ENCODE measurements at regions not wholly inside any gene's neighbourhood (a gene's known extent, or its start where the extent isn't known, plus 50 kb on each side); places are given as distances from the start of the nearest gene placed in this dataset.
"Not testable (repeated sequence)": the region's sequence is repeated elsewhere in the genome, so short reads cannot be mapped to it uniquely, and the experiment has no call there.

- DNase-seq: no peak
Measured at GRCh38 chr12:11446372-11446771, 51.0 kb upstream of the PRB2 start.

DNA sequence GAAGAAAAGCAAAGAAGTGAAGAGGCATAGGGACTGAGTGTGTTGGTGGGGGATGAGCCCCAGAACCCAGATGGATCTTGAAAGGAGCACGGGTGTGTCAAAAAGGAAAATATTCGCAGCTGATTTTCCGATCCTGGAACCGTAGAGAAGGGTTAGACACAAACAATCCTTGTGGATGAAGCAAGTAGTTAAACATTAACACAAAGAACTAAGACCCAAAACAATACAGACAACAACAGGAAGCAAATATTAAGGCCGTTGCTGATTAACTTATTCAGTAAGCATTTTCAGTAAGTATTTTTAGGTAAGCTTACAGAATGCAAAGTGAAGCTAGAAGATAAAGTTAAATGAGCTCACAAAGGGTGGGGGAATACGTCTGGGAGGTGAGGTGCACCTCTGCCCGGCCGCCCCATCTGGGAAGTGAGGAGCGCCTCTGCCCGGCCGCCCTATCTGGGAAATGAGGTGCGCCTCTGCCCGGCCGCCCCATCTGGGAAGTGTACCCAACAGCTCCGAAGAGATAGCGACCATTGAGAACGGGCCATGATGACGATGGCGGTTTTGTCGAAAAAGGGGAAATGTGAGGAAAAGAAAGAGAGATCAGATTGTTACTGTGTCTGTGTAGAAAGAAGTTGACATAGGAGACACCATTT lies 62.8 kb upstream of the PRB2 start:
- no peak for DNase-seq

DNA sequence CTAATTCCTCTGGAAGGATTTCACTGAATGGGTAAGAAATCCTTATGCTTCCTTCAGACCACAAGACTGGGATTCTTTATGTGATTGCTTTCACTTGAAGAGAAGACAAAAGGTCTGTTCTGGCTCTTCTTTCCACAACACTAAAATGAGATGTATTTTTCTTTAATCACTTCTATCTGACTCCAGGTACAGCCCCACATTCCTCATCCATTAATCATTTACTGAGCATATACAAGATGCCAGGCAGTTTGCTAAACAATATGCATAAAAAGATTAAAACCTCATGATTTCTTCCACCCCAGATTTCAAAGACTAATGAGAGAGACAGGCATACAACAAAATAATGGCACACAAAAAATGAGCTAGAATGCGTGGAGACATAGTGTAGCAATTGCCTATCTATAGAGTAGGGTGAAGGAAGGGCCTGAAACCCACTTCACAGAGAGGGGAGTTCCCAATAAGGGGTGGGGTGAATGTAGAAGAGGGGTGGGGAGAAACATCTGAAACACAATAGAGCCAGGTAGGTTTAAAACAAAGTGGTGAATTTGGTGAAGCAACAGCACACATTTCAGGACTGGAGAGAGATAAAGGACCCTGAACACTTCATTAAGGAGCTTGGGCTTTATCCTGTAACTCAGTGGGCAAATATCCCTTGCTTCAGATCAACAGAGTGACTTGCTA lies 65.1 kb upstream of the PRB2 start:
- DNase-seq: no peak

DNA sequence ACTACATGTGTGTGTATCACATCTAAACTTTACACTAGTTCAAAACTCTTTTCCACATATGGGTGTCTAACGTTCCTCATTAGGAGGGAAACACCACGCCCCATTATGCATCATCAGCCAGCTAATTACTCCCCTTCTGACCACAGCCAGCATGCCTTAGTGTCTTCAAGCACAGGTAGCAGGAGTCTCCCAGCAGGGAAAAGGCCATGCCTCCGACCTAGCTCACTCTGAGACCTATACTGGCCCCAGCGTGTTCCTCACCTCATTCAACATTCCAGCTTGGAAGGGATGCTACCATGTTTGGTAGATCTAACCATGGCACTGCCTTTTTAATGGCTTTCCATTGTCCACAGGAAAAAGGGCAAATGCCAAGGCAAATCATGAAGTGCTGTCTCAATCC lies 66.1 kb upstream of the PRB2 start:
- DNase-seq: no peak

DNA sequence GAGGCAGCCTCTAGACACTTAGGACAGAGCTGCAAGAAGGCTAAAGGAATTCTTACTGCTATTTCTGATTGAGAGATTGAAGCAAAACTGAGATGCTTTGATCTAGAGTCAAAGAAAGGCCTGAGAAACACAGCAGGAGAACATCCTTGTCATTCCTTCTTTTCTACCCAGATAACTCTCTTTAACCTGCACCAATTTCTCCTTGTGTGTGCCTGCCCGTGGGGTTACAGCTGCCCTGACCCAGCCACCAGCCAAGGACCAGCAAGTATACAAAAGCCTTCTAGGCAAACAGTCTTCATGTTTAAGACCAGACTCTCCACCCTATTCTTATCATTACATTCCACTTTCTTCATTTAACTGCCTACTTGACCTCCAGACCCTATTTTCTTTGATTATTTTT lies 81.7 kb upstream of the PRB2 start:
- no peak for DNase-seq

- no peak for DNase-seq
Measured at GRCh38 chr12:11482955-11483354, 87.6 kb upstream of the PRB2 start.

GRCh38 chr12:11486623-11487444 lies 91.5 kb upstream of the PRB2 start:
- DNase-seq: peak; percentile 79

DNA sequence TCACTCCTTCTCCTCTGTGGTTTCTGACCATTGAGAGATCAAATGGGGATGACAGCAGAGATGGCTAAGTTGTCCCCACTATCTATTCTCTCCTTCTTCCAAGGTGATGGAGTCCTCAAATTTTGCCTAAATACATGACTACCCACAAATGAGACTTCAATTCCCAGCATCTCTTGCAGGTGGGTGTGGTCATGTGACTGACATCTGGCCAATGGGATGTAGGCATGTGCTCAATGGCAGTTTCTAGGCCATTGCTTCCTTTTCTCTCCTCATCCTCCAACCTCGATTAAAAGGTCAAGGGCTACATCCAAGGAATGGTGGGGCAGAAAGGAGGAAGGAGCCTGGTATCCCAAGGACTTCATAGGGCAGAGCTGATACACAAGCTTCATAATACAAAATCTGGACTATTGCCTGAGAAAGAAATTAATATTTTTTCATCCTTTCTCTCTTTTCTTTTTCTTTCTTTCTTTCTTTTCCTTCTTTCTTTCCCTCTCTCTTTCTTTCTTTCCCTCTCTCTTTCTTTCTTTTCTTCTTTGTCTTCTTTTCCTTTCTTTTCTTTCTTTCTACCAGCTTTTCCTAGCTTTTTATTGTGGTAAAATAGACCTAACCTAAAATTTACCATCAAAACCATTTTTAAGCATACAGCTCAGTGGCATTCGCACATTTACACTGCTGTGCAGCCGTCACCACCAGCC lies 100.9 kb upstream of the PRB2 start:
- no peak for DNase-seq

GRCh38 chr12:11497438-11497837 lies 102.1 kb upstream of the PRB2 start:
- no peak for DNase-seq

DNA sequence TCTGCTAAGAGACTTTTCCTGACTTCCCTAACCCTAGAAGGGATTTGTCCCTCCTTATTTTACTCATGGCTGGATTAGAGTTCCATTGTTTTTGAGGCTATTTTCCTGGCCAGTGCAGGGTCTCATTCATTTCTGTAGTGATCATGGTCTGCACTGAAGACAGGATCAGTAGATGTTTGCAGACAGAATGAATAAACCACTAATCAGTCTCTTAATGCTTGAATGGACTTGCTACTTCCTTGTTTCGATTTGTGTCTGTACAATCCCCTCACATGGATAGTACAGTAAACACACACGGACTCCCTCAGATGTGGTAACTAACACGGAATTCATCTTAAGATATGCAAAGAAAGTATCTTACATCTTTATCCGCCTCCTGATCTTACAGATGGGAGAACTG lies 102.6 kb upstream of the PRB2 start:
- DNase-seq: no peak

- not testable (repeated sequence) for DNase-seq
Measured at GRCh38 chr12:11498574-11498973, 103.2 kb upstream of the PRB2 start.

GRCh38 chr12:11499806-11500187 lies 104.4 kb upstream of the PRB2 start:
- no peak for DNase-seq

GRCh38 chr12:11500188-11500860 lies 105.0 kb upstream of the PRB2 start:
- peak; percentile 71 for DNase-seq

DNA sequence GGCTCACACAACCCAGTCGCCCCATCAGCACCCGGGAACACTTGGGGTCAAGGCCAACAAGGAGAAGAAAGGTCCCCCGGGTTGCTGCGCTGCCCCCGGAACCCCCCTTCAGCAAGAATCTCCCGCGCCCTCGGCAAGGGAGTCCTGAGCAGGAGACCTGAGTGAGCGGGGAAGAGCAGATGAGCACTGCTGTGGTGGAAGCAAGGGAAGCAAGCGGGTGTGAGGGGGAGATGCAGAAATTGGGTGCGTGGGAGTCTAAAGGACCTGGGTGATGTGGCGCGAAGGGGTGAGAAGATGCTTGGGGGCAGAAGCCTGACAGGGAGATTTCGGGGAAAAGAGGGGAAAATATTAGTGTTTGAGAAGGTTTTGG lies 105.5 kb upstream of the PRB2 start:
- no peak for DNase-seq

GRCh38 chr12:11508699-11509098 lies 113.3 kb upstream of the PRB2 start:
- no peak for DNase-seq

DNA sequence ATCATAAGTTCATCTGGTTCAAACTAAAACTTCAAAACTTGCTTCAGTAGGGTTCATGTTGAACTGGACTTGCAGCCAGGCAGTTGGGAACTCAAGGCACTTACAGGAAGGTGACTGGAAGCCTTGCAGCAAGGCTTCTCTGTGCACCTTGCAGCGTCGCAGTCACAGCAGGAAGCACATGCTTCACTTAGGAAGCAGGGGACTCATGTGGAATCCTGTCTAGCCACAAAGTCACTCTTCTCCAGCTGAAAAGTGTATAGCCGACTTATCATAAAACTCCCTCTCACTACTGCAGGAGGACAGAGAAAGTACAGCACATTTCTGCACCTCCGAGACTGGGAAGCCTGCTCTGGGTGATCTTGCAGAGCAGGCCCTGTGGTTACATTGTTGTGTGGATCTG lies 114.0 kb upstream of the PRB2 start:
- DNase-seq: no peak

DNA sequence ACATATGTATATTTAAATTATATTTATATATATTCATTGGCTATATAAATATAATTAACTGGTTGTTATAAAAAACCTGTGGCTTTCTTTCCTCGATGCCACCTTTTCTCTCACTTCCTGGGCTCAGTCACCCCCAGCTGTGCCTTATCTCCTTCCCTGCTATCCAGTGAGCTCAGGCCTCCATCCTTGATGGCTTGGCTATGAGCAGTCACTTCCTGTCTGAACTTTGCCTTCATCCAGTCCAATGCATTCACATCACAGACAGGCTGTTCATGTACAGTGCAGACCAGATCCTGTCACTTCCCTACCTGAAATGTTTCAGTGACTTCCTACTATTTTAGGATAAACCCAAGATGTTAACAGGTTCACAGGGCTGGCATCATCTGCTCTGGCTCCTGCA lies 115.3 kb upstream of the PRB2 start:
- DNase-seq: no peak

DNA sequence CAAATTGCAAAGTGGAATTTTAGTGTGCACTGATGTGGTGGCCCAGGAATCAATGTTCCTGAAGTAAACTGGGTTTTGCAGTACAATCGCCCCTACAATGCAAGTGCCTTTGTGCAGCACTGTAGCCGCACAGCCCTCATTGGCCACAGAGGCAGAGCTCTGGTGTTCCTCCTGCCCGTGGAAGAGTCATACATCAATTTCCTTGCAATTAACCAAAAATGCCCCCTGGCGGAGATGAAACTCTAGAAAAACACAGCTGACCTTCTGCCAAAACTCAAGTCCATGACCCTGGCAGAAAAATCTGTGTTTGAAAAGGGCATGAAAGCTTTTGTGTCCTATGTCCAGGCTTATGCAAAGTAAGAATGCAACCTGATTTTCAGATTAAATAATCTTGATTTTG lies 117.9 kb upstream of the PRB2 start:
- DNase-seq: no peak

DNA sequence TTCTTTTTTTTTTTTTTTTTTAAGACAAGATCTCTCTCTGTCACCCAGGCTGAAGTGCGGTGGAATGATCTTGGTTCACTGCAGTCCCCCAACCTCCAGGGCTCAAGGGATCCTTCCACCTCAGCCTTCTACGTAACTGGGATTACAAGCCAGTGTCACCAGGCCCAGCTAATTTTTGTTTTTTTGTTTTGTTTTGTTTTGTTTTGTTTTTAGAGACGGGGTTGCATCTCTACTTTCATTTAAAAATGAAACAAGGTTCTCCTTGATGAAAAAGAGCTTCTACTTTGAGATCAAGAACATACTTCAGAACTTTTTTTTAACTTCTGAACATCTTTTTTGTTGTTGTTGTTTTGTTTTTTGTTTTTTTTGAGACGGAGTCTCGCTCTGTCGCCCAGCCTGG lies 121.7 kb upstream of the PRB2 start:
- no peak for DNase-seq

GRCh38 chr12:11524446-11524845 lies 125.0 kb upstream of the ETV6 start:
- no peak for DNase-seq

- no peak for DNase-seq
Measured at GRCh38 chr12:11534064-11534463, 115.4 kb upstream of the ETV6 start.

- no peak for DNase-seq
Measured at GRCh38 chr12:11535127-11535526, 114.3 kb upstream of the ETV6 start.

DNA sequence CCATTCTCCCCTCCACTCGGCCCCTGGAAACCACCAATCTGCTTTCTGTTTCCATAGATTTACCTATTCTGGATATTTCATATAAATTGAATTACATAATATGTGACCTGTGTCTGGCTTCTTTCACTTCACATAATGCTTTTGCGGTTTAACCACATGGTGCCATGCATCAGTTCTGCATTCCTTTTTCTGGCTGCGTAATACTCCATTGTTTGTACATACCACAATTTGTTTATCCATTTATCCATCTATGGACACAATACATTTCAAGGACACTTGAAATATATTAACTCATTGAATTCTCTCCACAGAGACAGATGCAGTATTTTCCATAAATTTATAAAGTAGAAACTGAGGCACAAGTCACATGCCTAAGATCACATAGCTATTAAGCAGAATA lies 110.3 kb upstream of the ETV6 start:
- no peak for DNase-seq
